Glomerular visceral epithelial cell (primary cell): ENCODE measurements at regions not wholly inside any gene's neighbourhood (a gene's known extent, or its start where the extent isn't known, plus 50 kb on each side); places are given as distances from the start of the nearest gene placed in this dataset.

Experiments used
- DNase-seq: peaks from one replicate; pipeline ENCODE4 v3.0.0-alpha.2; 2016; ENCODE audit errors: extremely low spot score

DNA sequence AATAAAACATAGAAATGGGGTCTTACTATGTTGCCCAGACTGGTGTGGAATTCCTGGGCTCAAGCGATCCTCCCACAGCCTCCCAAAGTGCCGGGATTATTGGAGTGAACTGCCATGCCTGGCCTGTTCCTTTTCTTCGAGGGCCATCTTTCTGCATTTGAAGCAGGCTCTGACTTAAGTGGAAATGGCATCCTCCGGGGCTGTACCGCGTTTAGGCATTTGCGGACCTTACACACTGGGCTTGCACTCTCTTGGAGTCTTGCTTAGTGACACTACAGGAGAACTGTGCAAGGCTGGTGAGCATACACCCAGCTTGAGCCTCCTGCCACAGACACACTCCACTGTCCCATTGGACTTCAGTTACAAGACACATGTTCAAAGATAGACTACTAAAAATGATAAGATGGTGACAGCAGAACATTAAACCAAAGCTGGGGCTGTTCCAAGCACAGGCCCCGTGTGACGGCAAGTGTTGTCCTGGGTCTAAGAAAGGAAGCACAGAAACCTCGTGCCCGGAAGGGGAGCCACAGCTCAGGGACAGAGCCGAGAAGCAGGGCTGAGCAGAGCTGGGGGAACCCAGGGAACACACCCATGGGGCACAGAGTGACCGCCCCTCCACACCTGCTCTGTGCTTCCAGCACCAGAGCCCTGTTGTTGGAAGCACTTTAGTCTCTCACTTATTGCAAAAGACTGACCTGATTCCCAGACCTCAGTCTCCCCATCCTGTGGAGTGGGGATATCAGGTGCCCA, 59.0 kb upstream of the SHANK2 start:
- DNase-seq, result no peak

DNA sequence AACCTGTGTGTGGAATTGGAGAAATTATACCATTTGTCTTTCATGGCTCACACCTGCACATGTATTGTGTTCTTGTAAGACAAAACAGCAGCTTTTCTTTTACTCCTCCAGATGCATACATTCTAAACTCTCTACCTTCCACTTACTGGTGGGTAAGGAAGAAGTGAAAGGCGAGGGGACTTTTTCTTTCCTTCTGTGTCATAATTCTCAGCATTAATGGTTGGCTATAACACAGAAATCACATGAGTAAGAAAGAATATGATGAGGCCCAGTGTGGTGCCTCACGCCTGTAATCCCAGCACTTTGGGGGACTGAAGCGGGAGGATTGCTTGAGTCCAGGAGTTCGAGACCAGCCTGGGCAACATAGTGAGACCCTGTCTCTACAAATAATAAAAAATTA, 57.8 kb upstream of the SHANK2 start:
- DNase-seq, result no peak

DNA sequence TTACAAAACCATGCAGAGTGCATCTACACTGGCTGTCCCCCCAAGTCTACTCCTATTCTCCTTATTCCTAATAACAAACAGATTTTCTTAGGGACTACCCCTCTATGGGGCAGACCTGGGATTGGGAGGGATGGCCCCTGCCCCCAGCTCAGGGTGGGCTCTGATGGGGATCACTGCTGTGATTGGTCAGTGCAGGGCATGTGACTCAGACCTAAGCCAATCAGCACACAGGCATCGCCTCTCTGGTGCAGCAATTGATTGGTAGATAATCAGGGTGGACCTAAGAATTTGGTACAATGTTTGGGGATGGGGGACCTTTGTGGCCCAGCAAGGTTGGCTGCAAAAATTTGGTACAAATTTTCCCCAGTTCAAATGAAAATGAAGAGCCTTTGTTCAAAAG, 57.2 kb upstream of the SHANK2 start:
- no peak for DNase-seq

DNA sequence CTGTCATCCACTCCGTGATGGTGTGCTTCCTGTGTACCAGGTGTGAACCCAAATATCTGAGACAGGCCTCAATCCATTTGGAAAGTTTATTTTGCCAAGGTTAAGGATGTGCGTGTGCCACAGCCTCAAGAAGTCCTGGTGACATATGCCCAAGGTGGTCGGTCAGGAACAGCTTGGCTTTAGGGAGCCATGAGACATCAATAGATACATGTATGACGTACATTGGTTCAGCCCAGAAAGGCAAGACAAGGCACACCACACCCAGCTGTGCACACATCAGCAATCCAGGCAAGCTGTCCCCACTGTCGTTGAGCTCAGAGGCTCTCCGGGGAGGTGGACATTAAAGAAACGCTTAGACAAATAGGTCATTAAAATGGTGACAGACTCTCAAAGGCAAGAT, 56.8 kb upstream of the SHANK2 start:
- DNase-seq, result no peak

DNA sequence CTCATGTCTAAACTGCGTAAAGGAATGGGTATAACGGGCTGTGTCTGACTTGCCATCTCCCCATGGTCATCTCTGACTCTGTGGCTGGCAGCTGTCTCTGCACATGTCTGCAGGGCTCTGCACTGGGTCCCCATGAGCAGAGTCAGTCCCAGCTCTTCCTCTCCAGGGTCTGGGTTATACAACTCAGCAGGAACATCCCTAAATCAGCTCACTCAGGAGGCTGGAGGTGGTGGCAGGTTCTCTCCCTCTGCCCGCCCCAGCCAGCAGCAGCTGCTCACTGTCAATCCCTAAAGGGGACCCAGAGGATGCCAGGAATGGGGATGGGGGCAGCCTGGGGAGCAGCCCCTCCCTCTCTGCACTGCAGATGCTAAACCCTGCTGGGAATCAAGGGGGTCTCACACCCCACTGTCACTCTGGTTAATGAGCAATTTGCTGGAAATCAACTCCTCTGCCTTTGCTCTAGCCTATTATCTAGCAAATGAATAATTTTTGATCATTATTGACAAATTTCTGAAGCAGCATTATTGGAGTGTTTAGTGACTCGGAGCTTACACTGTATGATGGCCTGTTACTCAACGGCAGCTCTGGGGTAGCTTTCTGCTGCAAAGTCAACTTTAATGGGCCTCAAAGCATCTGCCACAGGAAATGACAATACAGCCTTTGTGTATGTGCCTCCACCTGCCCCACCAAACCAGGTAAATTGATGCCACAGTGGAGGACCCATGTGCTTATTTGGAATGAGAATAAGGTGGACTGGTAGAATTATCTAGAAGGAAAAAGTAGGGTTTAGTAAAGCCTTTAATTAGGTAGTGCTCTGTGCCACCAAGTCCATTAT, 55.7 kb upstream of the SHANK2 start:
- DNase-seq, result no peak

DNA sequence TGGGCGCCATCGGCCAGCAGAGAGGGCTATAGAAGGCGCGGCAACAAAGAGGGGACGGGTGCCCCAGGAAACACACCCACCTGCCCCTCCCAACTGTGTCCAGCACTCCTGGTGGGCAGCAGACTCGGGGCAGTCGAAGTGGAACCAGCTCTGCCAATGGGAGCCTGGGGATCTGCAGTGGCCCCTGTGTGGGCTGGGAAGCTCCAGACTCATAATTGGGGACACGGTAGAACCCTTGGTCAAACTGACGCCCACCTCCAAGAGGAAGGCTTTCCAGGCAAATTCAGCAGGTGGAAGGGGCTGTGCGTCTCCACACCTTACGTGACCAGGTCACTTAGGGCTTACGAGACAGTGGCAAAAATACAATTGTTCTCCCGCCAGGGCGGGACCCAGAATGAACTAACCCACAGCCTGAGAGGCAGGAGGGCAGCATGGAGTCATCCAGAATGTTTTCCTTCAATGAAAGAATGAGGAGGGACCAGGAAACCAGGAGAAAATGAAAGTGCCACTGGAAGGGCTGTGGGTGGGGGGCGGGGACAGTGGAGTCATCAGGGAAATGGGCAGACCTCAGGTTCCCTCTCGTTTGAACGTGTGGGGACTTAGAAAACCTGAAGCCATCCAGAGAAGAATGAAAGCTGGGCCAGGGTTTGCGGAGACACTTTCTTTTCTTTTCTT, 53.2 kb upstream of the SHANK2 start:
- no peak for DNase-seq

DNA sequence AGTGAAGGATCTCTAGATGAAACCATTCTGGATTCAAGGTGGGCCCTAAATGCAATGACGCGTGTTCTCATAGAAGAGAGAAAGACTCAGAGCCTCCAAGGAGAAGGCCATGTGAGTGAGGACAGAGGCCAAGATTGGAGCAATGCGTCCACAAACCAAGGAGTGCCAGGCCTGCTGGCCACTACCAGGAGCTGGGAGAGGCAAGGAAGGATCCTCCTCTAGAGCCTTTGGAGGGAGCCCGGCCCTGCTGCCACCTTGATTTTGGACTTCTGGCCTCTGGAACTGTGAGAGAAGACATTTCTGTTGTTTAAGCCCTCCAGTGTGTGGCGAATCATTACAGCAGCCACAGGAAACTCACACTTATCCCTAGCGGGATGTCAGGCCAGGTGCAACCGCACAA, 52.7 kb upstream of the SHANK2 start:
- no peak for DNase-seq

DNA sequence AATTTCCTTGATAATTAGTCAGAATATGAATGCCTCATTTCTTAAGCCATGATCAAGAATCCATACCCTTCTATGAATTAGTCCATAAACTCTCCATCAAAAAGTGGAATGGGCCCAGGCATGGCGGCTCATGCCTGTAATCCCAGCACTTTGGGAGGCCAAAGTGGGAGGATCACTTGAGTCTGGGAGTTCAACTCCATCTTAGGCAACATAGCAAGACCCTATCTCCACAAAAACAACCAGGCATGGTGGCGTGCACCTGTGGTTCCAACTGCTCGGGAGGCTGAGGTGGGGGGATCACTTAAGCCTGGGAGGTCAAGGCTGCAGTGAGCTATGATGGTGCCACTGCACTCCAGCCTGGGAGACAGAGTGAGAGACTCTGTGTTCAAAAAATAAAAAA, 52.1 kb upstream of the SHANK2 start:
- DNase-seq, result no peak

DNA sequence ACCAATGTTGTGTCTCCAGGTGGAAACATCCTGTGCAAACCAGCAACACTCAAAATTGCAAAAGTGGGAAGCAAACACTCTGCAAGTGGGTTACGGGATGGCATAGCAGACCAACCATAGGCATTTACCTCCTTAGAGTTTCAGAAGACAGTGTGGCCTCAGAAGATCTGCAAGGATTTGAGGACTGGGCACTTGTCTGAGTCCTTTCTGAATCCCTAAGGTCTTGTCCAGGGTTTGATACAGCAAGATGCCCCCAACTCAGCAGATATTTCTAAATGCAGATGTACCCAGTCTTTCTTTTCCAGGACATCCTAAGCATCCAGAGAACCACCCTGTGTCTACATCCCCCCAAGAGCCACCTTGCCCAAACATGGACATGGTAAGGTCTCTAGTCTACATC, 51.7 kb upstream of the SHANK2 start:
- DNase-seq, result no peak

DNA sequence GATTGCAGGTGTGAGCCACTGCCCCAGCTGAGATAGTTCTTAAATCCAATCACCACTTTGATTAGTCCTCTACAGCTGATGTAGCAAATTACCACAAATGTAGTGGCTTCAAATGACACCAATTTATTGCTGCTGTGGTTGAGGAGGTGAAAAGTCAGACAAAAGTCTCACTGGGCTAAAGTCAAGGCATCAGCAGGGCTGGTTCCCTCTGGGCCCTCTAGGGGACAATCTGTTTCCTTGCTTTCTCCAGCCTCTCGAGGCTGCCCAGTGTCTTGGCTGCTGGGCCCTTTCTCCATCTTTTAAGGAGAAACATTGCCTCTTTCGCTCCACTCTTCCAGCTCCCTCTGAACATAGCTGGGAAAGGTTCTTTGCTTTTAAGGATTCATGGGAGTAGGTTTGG, 50.5 kb upstream of the SHANK2 start:
- no peak for DNase-seq

DNA sequence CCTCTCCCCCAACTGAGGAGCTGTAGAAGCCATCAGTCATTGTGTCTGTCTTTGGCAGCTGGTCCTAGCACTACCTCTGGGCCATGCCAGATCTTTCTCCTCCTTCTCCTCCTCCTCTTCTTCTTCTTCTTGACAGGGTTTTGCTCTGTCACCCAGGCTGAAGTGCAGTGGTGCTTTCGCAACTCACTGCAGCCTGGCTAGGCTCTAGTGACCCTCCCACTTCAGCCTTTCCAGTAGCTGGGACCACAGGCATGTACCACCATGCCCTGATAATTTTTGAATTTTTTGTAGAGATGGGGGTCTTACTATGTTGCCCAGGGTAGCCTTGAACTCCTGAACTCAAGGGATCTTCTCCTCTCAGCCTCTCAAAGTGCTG, 50.1 kb upstream of the SHANK2 start:
- peak; percentile 14 for DNase-seq
